Neutrophil (primary cell): ENCODE measurements at regions not wholly inside any gene's neighbourhood (a gene's known extent, or its start where the extent isn't known, plus 50 kb on each side); places are given as distances from the start of the nearest gene placed in this dataset.

ENCODE experiments used
- H3K27ac ChIP-seq: fragments of 200-600 bp; sonication (generic); 2 replicates; pipeline ENCODE4 v1.5.1; 2016; ENCODE audit warnings: mild to moderate bottlenecking, moderate library complexity
- H3K27me3 ChIP-seq: fragments of 200-600 bp; sonication (generic); 2 replicates; pipeline ENCODE4 v1.6.0; 2016; ENCODE audit warnings: mild to moderate bottlenecking
- H3K36me3 ChIP-seq: fragments of 200-600 bp; sonication (generic); 2 replicates; pipeline ENCODE4 v1.5.1; 2017
- H3K4me1 ChIP-seq, 2 experiments: fragments of 200-600 bp in 1 of 2; sonication (generic) in 1 of 2; 1 replicate in 1 of 2; 2 replicates in 1 of 2; pipeline versions ENCODE4 v1.5.1 to v1.6.1; 2013 to 2016; ENCODE audit warnings: low read depth in 1 of 2, low read length in 1 of 2, mild to moderate bottlenecking in 1 of 2, moderate library complexity in 1 of 2; ENCODE audit not compliant: control insufficient read depth in 1 of 2, insufficient read depth in 1 of 2
- H3K4me3 ChIP-seq, 2 experiments: fragments of 200-600 bp in 1 of 2; sonication (generic) in 1 of 2; 1 replicate in 1 of 2; 2 replicates in 1 of 2; pipeline ENCODE4 v1.5.1; 2013 to 2016; ENCODE audit warnings: low read depth in 1 of 2, low read length in 1 of 2, mild to moderate bottlenecking in 1 of 2, moderate library complexity in 1 of 2
- H3K9me3 ChIP-seq: fragments of 200-600 bp; sonication (generic); 2 replicates; pipeline ENCODE4 v1.5.1; 2016
- CTCF ChIP-seq: fragments of 200-600 bp; sonication (generic); IDR thresholded peaks from 2 replicates; pipeline ENCODE4 v1.5.1; 2016; ENCODE audit warnings: antibody characterized with exemption

GRCh38 chr2:2930841-2931240 lies 446.8 kb downstream of the EIPR1 start:
- no peak for TF ChIP-seq CTCF
- no peaks in the 10 kb centered on the region for H3K36me3 ChIP-seq
- no peaks in the 10 kb centered on the region for H3K9me3 ChIP-seq
- H3K4me1 ChIP-seq = no peaks in the 10 kb centered on the region
- H3K27ac ChIP-seq = no peak overlapping the region
- no peaks in the 10 kb centered on the region for H3K27me3 ChIP-seq
- H3K4me3 ChIP-seq = no peak overlapping the region

- no peak overlapping the region for H3K4me3 ChIP-seq
- no peaks in the 10 kb centered on the region for H3K9me3 ChIP-seq
- H3K36me3 ChIP-seq = no peaks in the 10 kb centered on the region
- no peak overlapping the region for H3K27ac ChIP-seq
- peaks cover 3% of the 10 kb centered on the region for H3K27me3 ChIP-seq
- no peak for TF ChIP-seq CTCF
- no peaks in the 10 kb centered on the region for H3K4me1 ChIP-seq
These were observed 450.8 kb downstream of the EIPR1 start for GRCh38 chr2:2926858-2927175.

GRCh38 chr2:2926009-2926857 lies 451.4 kb downstream of the EIPR1 start:
- Histone ChIP-seq H3K36me3 (no peaks in the 10 kb centered on the region), H3K4me1 (no peaks in the 10 kb centered on the region), H3K27me3 (peaks cover 3% of the 10 kb centered on the region), H3K4me3 (no peak overlapping the region), H3K9me3 (no peaks in the 10 kb centered on the region), H3K27ac (no peak overlapping the region)
- TF ChIP-seq CTCF = no peak

GRCh38 chr2:2922156-2922555 lies 455.5 kb downstream of the EIPR1 start:
- Histone ChIP-seq H3K27me3 (peaks cover 3% of the 10 kb centered on the region), H3K9me3 (no peaks in the 10 kb centered on the region), H3K4me3 (no peak overlapping the region), H3K4me1 (no peaks in the 10 kb centered on the region), H3K36me3 (no peaks in the 10 kb centered on the region), H3K27ac (no peak overlapping the region)
- TF ChIP-seq CTCF = no peak

GRCh38 chr2:2921011-2921720 lies 456.5 kb downstream of the EIPR1 start:
- peaks cover 3% of the 10 kb centered on the region for H3K27me3 ChIP-seq
- no peak for TF ChIP-seq CTCF

More at GRCh38 chr2:2921011-2921720, 456.5 kb downstream of the EIPR1 start:
- Histone ChIP-seq H3K9me3 (no peaks in the 10 kb centered on the region), H3K4me3 (no peak overlapping the region), H3K4me1 (no peaks in the 10 kb centered on the region), H3K36me3 (no peaks in the 10 kb centered on the region), H3K27ac (no peak overlapping the region)
